Right atrium auricular region (tissue), 2 donors: ENCODE measurements at regions not wholly inside any gene's neighbourhood (a gene's known extent, or its start where the extent isn't known, plus 50 kb on each side); places are given as distances from the start of the nearest gene placed in this dataset.

Experiments used
- DNase-seq: peaks from one replicate; pipeline ENCODE4 v3.0.0-alpha.2; 2019; ENCODE audit warnings: low spot score
- H3K27ac ChIP-seq, 2 donors: fragments of 200-600 bp; sonication (generic); 1 replicate in 1 of 2; 2 replicates in 1 of 2; pipeline ENCODE4 v1.5.1; 2016 to 2019
- H3K27me3 ChIP-seq, 2 donors: fragments of 200-600 bp; sonication (generic); one replicate each; pipeline versions ENCODE4 v1.5.1 to v1.6.0; 2017 to 2019
- H3K36me3 ChIP-seq: fragments of 200-600 bp; sonication (generic); one replicate; pipeline ENCODE4 v1.5.1; 2016
- H3K4me1 ChIP-seq, 2 donors: fragments of 200-600 bp; sonication (generic); one replicate each; pipeline versions ENCODE4 v1.5.1 to v1.6.0; 2017 to 2019
- H3K4me3 ChIP-seq, 2 donors: fragments of 200-600 bp; sonication (generic); 1 replicate in 1 of 2; 2 replicates in 1 of 2; pipeline ENCODE4 v1.5.1; 2017 to 2019; ENCODE audit warnings: mild to moderate bottlenecking in 1 of 2, moderate library complexity in 1 of 2
- H3K9me3 ChIP-seq, 2 donors: fragments of 200-600 bp; sonication (generic); one replicate each; pipeline ENCODE4 v1.5.1; 2019
- TF ChIP-seq, protein P1 (sequence below), 2 donors: fragments of 200-600 bp; sonication (generic); IDR thresholded peaks; one replicate each; pipeline ENCODE4 v1.5.1; 2019; ENCODE audit warnings: antibody characterized with exemption in 2 of 2

DNA sequence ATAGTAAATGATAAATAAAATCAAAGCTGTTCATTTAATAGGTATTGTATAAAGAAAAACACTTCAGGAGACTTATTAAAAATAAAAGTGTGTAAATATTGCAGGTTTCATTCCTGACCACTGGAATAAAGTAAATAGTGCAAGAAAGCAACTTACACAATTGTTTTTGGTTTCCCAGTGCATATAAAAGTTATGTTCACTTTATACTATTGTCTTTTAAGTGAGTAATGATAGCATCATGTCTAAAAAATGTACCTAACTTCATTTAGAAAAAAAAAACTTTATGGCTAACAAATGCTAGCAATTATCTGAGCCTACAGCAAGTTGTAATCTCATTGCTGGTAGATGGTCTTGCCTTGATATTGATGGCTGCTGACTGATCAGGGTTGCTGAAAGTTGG is 726.6 kb upstream of the POU3F2 start:
- Histone ChIP-seq H3K4me3 (no peak overlapping the region), H3K36me3 (no peaks in the 10 kb centered on the region), H3K27ac (no peak overlapping the region), H3K27me3 (no peaks in the 10 kb centered on the region), H3K4me1 (no peaks in the 10 kb centered on the region), H3K9me3 (no peaks in the 10 kb centered on the region)
- TF ChIP-seq, protein P1, sequence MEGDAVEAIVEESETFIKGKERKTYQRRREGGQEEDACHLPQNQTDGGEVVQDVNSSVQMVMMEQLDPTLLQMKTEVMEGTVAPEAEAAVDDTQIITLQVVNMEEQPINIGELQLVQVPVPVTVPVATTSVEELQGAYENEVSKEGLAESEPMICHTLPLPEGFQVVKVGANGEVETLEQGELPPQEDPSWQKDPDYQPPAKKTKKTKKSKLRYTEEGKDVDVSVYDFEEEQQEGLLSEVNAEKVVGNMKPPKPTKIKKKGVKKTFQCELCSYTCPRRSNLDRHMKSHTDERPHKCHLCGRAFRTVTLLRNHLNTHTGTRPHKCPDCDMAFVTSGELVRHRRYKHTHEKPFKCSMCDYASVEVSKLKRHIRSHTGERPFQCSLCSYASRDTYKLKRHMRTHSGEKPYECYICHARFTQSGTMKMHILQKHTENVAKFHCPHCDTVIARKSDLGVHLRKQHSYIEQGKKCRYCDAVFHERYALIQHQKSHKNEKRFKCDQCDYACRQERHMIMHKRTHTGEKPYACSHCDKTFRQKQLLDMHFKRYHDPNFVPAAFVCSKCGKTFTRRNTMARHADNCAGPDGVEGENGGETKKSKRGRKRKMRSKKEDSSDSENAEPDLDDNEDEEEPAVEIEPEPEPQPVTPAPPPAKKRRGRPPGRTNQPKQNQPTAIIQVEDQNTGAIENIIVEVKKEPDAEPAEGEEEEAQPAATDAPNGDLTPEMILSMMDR (IDR thresholded peaks at IDR 0.05): no peak
- no peak for DNase-seq

DNA sequence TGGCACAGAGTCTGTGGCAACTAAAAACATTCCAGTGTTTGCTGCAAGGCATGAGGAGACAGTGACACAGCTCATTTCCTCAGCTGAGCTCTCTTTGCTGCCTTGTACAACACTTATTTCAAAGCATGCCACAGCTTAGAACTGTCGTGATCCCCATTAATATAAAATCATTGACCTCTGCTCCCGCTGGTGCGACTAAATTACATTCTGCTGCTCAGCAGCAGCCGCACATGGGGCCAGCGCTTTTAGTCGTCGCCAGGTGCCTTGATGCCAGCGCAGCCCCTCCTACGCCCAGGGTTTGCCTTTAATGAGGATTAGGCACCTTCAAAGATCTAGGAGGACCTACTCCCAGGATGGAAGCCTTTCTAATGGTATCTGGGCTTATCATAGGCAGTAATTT is 717.9 kb upstream of the POU3F2 start:
- Histone ChIP-seq H3K4me3 (no peak overlapping the region), H3K4me1 (no peaks in the 10 kb centered on the region)
- TF ChIP-seq, protein P1 (IDR thresholded peaks at IDR 0.05): no peak

DNA sequence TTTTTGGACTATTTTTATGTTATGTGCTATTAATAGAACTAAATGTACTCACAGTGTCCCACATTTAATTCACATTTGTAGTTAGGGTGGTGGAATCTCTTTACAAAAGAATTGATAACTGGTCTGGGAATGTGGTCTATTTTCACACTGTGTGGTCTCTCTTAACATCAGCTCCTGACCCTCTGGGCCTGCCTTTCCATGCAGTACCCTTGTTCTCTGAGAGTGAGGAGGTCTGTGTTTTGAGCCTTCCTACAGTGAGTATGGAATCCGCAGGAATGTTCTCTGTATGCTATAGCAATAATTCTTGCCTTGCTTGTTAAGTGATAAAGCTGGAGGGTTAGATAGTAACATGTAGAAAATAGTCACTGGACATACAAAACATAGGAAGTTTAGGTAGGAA is 717.3 kb upstream of the POU3F2 start:
- Histone ChIP-seq H3K36me3 (no peaks in the 10 kb centered on the region), H3K27ac (no peak overlapping the region), H3K9me3 (no peaks in the 10 kb centered on the region), H3K27me3 (no peaks in the 10 kb centered on the region), H3K4me3 (no peak overlapping the region), H3K4me1 (no peaks in the 10 kb centered on the region)
- DNase-seq: no peak
- TF ChIP-seq, protein P1 (IDR thresholded peaks at IDR 0.05): no peak

More for the DNA sequence above, 717.9 kb upstream of the POU3F2 start:
- no peaks in the 10 kb centered on the region for H3K9me3 ChIP-seq
- DNase-seq: no peak
- no peaks in the 10 kb centered on the region for H3K27me3 ChIP-seq
- no peaks in the 10 kb centered on the region for H3K36me3 ChIP-seq
- no peak overlapping the region for H3K27ac ChIP-seq

DNA sequence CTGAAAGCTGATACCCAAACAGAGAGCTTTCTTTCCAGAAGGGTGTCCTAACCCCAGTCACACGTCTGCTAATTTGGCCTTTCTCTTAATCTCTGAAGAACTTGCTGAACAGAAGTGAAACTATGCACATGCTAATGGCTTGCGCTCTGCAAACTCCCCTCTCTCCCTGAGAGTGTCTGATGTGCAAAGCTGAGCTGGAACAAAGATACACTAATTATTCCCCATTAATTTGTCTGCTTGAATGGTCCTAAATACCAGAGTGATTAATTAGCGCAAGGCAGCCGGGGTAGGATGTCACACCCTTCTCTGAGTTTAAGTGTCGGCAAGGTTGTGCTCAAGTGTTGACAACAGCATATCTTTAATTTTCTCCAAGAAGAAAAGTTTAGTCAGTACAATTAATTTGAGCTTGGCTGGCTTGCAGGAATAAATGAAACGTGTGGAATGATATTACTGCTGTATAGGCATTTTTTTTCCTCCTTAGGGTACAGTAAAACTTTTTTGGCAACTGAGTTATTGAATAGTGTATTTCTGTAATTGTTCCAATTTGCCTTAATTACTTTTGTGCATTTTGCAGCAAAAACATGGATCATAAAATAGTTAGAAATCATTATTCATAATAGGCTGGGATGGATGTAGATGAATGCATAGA is 715.9 kb upstream of the POU3F2 start:
- Histone ChIP-seq H3K4me3 (no peak overlapping the region), H3K27ac (no peak overlapping the region), H3K4me1 (no peaks in the 10 kb centered on the region), H3K9me3 (no peaks in the 10 kb centered on the region), H3K36me3 (no peaks in the 10 kb centered on the region), H3K27me3 (no peaks in the 10 kb centered on the region)
- TF ChIP-seq, protein P1 (IDR thresholded peaks at IDR 0.05): no peak
- DNase-seq: no peak

DNA sequence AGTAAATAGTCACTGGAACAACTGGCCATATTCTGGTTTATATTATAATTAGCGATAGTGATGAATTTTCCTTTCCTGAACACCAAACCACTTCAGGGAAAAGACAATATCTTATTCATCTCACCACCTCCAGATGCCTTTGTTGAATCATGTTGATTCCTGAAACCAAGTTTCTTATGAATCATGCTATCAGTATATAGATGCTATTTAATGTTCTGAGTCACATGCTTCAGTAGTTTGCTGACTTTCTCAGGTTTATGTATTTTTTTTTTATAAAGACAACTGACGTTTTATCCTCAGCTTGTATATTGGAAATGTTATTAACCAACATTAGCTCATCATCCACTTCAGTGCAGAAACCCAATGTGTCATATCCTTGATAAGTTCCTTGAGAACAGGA is 710.2 kb upstream of the POU3F2 start:
- no peaks in the 10 kb centered on the region for H3K9me3 ChIP-seq
- H3K36me3 ChIP-seq: no peaks in the 10 kb centered on the region
- DNase-seq: no peak
- no peaks in the 10 kb centered on the region for H3K4me1 ChIP-seq
- H3K4me3 ChIP-seq: no peak overlapping the region
- no peak overlapping the region for H3K27ac ChIP-seq
- TF ChIP-seq, protein P1 (IDR thresholded peaks at IDR 0.05): no peak
- no peaks in the 10 kb centered on the region for H3K27me3 ChIP-seq
